ENCODE measurements at regions not wholly inside any gene's neighbourhood (a gene's known extent, or its start where the extent isn't known, plus 50 kb on each side); places are given as distances from the start of the nearest gene placed in this dataset.

- TF ChIP-seq ZNF462 (CRISPR knock-in tag; IDR thresholded peaks at IDR 0.05) = no peak
Measured at GRCh38 chr7:125526958-125527357, 597.3 kb upstream of the POT1 start (continued).

- Mint-ChIP-seq H3K4me3 (no peak overlapping the region), H3K9me3 (no peaks in the 10 kb centered on the region), H3K36me3 (ENCODE audit: low read depth) (no peaks in the 10 kb centered on the region), H3K4me1 (no peaks in the 10 kb centered on the region), H3K27me3 (ENCODE audit: insufficient read depth, low read depth, poor library complexity) (no peaks in the 10 kb centered on the region), H3K27ac (no peak overlapping the region)
- ATAC-seq (no peak), DNase-seq (ENCODE audit: low spot score) (no peak)
- Histone ChIP-seq H3K4me1 (ENCODE audit: insufficient read depth) (no peaks in the 10 kb centered on the region), H3K27me3 (ENCODE audit: insufficient read depth) (no peaks in the 10 kb centered on the region), H3K36me3 (ENCODE audit: insufficient read depth) (no peaks in the 10 kb centered on the region), H3K9me2 (ENCODE audit: insufficient read depth) (no peaks in the 10 kb centered on the region), H2AFZ (no peak overlapping the region), H3K79me2 (replicated peaks; ENCODE audit: insufficient read depth) (no peaks in the 10 kb centered on the region), H3K4me2 (no peak overlapping the region), H3F3A (replicated peaks; ENCODE audit: low read depth) (no peaks in the 10 kb centered on the region), H3K4me3 (no peak overlapping the region), H3K27ac (ENCODE audit: low read depth) (no peak overlapping the region), H4K20me1 (replicated peaks; ENCODE audit: insufficient read depth) (no peaks in the 10 kb centered on the region)
- TF ChIP-seq JUNB (IDR thresholded peaks at IDR 0.05; ENCODE audit: unreplicated experiment) = no peak
- no peak for TF ChIP-seq ZNF462 (CRISPR knock-in tag; IDR thresholded peaks at IDR 0.05)
- no peak for TF ChIP-seq NANOG (IDR thresholded peaks at IDR 0.05; ENCODE audit: borderline replicate concordance)
- TF ChIP-seq EZH2phosphoT487 (IDR thresholded peaks at IDR 0.05; ENCODE audit: unreplicated experiment) = no peak
- TF ChIP-seq EZH2 (IDR thresholded peaks at IDR 0.05; ENCODE audit: low read depth, unreplicated experiment) = no peak
- no peak for TF ChIP-seq ZNF331 (CRISPR knock-in tag; IDR thresholded peaks at IDR 0.05; ENCODE audit: low read depth)
- TF ChIP-seq ZNF114 (CRISPR knock-in tag; IDR thresholded peaks at IDR 0.05) = no peak
Measured at GRCh38 chr7:125526092-125526491, 596.5 kb upstream of the POT1 start.

All from GM23338 (cell line).